ENCODE measurements at regions not wholly inside any gene's neighbourhood (a gene's known extent, or its start where the extent isn't known, plus 50 kb on each side); places are given as distances from the start of the nearest gene placed in this dataset.

DNA sequence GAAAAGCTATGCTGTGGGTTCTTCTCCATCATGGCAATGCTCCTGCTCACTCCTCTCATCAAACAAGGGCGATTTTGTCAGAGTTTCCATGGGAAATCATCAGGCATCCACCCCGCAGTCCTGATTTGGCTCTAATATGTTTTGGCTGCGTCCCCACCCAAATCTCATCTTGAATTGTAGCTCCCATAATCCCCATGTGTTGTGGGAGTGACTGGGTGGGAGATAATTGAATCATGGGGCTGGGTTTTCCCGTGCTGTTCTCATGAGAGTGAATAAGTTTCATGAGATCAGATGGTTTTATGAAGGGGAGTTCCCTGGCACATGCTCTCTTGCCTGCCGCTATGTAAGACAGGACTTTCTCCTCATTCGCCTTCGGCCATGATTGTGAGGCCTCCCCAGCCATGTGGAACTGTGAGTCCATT, 163.8 kb downstream of the GADD45G start:
- TF ChIP-seq, protein P1, sequence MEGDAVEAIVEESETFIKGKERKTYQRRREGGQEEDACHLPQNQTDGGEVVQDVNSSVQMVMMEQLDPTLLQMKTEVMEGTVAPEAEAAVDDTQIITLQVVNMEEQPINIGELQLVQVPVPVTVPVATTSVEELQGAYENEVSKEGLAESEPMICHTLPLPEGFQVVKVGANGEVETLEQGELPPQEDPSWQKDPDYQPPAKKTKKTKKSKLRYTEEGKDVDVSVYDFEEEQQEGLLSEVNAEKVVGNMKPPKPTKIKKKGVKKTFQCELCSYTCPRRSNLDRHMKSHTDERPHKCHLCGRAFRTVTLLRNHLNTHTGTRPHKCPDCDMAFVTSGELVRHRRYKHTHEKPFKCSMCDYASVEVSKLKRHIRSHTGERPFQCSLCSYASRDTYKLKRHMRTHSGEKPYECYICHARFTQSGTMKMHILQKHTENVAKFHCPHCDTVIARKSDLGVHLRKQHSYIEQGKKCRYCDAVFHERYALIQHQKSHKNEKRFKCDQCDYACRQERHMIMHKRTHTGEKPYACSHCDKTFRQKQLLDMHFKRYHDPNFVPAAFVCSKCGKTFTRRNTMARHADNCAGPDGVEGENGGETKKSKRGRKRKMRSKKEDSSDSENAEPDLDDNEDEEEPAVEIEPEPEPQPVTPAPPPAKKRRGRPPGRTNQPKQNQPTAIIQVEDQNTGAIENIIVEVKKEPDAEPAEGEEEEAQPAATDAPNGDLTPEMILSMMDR (IDR thresholded peaks at IDR 0.05): no peak

DNA sequence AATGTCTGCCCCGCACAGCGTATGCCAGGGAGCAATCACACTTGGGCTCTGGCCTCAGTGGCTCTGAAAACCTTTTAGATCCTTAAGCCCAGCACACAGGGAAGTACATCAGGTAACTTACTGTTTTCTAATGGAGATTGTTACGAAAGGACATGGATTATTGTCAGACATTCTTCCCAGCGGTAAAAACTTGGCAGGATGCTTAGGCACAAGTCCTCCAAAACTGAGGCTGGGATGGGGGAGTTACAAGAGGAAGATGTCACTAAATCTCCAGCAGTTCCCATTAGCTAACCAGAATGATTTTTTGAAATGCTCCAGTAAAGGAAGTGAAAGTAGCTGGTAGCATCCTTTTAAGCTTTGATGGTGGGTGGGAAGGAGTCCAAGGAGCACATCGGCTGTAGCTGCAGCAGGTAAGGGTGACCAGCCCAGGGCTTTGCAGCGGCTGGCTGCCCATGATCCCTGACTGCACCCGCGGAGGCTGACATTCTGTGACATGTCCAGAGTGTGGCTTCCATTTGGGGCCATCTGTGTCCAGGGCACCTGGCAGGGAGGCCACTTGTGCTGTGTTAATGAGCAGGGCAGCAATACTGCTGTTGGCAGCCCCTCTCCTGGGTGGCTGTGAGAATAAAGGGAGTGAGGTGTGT, 165.8 kb downstream of the GADD45G start:
- TF ChIP-seq, protein P1 (IDR thresholded peaks at IDR 0.05): no peak

GRCh38 chr9:89771205-89771604, 166.4 kb downstream of the GADD45G start:
- TF ChIP-seq, protein P1 (IDR thresholded peaks at IDR 0.05): no peak

DNA sequence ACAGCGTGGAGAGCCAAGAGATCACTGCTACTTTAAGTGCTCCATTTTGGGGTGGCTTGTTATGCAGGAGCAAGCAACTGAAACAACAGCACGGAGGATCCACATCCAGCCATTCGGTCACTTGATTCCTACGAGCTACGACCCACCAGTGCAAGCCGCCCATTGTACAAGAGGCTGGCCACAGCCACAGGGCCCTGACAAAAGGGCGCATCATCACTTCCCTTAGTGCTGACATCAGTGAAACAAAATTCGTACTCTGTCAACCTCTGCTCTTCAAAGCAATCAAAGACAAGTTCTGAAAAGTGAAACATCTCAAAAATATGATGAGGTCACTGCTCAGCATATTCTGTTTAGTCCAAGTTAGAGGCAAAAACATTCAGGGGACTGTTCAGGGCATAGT, 168.4 kb downstream of the GADD45G start:
- TF ChIP-seq, protein P1 (IDR thresholded peaks at IDR 0.05): no peak

- TF ChIP-seq, protein P1 (IDR thresholded peaks at IDR 0.05): no peak
Measured at GRCh38 chr9:89774858-89775370, 170.1 kb downstream of the GADD45G start.

DNA sequence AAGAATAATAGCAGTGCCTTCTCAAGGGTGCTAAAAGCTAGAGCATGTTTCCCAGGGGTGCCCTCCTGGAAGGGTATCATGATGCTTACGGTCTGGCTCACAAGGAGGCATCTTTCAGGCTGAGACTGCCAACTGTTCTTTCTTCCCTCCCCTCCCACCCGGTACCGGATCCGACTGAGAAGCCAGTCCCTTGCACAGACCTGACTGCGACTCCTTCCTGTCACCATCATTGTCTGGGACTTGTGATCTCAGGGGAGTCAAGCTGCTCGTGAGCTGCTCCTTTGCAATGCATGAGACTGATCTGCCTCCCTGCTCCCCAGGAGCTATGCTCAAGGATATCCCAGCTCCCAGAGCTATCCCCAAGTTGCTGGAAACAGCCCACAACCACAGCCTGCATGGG, 170.8 kb downstream of the GADD45G start:
- TF ChIP-seq, protein P1 (IDR thresholded peaks at IDR 0.05): no peak

- TF ChIP-seq, protein P1 (IDR thresholded peaks at IDR 0.05): no peak
Measured at GRCh38 chr9:89776795-89777525, 172.1 kb downstream of the GADD45G start.
